Astrocyte of the cerebellum (primary cell): ENCODE measurements at regions not wholly inside any gene's neighbourhood (a gene's known extent, or its start where the extent isn't known, plus 50 kb on each side); places are given as distances from the start of the nearest gene placed in this dataset.
A peak's percentile ranks its signal among the peaks of the same experiment; 100 is the strongest.

Experiments
- DNase-seq: peaks from one replicate; pipeline ENCODE4 v3.0.0-alpha.2; 2011; ENCODE audit warnings: low read depth
- H3K4me3 ChIP-seq: 2 replicates; pipeline ENCODE4 v1.5.1; 2011; ENCODE audit warnings: mild to moderate bottlenecking, low read depth, low read length, moderate library complexity
- in situ Hi-C: cut with HindIII; loops from 2 replicates; pipeline ENCODE4 v1.10.0; 2017; ENCODE audit warnings: low sequenced_read_pairs
- TF ChIP-seq, protein P1 (sequence below): IDR thresholded peaks from 2 replicates; pipeline ENCODE4 v1.5.1; 2012; ENCODE audit warnings: low read length, low read depth, moderate library complexity, mild to moderate bottlenecking; ENCODE audit errors: missing control alignments

DNA sequence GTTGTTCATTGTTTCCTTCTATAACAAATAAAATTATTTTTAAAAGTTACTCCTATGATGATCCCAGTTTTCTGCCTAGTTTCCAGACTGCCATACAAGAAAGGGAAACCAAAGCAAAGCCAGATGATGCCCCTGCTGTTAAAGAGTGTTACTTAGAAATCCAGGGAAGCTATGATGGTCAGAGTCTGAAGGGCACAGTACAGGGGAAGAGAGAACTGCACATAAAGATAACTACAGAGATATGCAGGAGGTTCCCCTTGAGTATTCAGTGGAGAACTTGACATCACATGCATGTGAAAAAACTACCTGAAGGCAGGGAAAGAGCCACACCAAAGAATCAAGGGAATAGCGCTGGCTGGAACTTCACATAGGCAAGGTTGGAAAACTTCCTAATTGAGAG lies 494.2 kb upstream of the FSTL5 start:
- TF ChIP-seq, protein P1, sequence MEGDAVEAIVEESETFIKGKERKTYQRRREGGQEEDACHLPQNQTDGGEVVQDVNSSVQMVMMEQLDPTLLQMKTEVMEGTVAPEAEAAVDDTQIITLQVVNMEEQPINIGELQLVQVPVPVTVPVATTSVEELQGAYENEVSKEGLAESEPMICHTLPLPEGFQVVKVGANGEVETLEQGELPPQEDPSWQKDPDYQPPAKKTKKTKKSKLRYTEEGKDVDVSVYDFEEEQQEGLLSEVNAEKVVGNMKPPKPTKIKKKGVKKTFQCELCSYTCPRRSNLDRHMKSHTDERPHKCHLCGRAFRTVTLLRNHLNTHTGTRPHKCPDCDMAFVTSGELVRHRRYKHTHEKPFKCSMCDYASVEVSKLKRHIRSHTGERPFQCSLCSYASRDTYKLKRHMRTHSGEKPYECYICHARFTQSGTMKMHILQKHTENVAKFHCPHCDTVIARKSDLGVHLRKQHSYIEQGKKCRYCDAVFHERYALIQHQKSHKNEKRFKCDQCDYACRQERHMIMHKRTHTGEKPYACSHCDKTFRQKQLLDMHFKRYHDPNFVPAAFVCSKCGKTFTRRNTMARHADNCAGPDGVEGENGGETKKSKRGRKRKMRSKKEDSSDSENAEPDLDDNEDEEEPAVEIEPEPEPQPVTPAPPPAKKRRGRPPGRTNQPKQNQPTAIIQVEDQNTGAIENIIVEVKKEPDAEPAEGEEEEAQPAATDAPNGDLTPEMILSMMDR = no peak
- H3K4me3 ChIP-seq = no peak overlapping the region
- DNase-seq = no peak
- in situ Hi-C loops = no loop called here

DNA sequence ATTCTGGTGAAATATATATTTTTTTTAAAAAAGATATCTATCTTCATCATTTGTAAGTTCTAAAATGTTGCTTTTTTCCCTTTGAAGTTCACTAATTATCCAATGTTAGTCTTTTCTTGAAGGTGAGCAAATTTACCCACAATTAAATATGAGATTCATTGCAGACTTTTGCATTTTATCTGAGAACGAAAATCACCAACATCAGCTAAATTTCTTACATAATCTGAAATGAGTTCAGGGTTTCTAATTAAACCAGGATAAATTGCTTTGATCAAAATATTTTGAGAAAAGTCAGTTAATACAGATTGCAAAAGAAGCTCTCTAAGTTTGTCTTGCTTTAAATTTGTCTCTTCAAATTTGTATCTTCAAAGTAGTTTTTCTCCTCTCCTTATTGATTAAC lies 486.4 kb upstream of the FSTL5 start:
- TF ChIP-seq, protein P1 = no peak
- no peak for DNase-seq
- no peak overlapping the region for H3K4me3 ChIP-seq
- in situ Hi-C loops = no loop called here

DNA sequence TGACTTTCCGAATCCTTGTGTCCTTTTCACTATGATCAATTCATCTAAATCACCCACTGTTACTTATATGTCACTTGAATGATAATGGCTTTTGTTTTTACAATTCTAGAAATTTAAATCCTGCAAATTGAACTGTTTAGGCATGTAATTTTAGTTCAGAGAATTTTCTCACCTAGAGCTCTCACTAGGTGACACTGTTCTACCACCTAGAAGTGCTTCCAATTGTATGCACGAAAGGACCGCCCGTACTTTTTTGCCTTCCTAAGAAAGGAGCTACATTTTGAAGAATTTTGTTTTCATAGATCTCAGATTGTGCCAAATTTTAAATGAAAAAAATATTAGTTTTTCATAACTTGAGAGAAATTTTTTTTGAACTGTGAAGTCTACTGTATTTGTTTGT lies 481.6 kb upstream of the FSTL5 start:
- H3K4me3 ChIP-seq = no peak overlapping the region
- TF ChIP-seq, protein P1 = peak; percentile 45
- peak; percentile 22 for DNase-seq
- in situ Hi-C loops = no loop called here

DNA sequence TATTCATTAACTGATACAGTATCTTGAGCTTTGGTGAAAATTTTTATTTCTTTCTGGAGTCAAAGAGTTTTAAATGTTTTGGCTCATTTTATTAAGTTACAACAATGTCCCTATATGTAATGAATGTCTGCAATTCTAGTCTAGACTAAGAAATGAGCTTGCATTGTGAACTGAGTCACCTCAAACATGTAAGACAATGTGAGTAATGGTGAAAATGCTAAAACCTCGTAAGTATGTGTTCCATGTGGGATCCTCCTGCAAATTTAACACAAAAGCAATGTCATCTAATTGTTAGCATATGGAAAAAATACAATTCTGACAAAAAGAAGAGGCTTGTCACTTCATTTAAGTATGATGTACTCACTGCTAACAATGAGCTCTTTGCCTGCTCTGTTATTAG lies 480.5 kb upstream of the FSTL5 start:
- in situ Hi-C loops = no loop called here
- TF ChIP-seq, protein P1 = no peak
- DNase-seq = no peak
- no peak overlapping the region for H3K4me3 ChIP-seq

DNA sequence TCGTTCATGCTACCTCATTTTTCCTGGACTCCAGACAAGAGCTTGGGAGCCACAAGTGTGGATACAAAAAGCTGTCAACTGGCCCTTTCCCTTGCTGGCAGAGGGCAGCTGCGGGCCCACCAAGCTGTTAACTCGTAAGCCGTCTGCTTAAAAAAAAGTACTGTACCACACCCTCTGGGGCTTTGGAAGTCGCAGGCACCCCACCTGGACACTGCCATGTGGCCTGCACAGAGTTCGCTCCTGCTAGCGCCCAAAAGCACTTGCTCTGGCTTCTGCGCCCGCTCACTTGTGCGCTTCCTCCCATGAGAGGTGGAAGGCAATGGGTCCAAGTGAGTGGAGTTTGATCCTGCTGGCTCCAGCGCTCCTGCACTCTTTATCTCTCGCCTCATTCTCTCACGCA lies 476.4 kb upstream of the FSTL5 start:
- no peak overlapping the region for H3K4me3 ChIP-seq
- TF ChIP-seq, protein P1 = no peak
- DNase-seq = no peak
- in situ Hi-C loops = no loop called here

DNA sequence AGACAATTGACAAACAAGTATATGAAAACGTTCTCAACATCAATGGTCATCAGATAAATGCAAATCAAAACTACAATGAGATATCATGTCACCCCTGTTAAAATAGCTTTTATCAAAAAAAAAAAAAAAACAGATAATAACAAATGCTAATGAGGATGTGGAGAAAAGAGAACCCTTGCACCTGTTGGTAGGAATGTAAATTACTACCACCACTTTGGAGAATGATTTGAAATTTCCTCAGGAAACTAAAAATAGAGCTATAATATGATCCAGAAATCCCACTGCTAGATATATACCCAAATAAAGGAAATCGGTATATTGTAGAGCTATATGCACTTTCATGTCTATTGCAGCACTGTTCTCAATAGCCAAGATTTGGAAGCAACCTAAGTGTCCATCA lies 470.6 kb upstream of the FSTL5 start:
- no peak overlapping the region for H3K4me3 ChIP-seq
- in situ Hi-C loops = no loop called here
- TF ChIP-seq, protein P1 = no peak
- DNase-seq = no peak

DNA sequence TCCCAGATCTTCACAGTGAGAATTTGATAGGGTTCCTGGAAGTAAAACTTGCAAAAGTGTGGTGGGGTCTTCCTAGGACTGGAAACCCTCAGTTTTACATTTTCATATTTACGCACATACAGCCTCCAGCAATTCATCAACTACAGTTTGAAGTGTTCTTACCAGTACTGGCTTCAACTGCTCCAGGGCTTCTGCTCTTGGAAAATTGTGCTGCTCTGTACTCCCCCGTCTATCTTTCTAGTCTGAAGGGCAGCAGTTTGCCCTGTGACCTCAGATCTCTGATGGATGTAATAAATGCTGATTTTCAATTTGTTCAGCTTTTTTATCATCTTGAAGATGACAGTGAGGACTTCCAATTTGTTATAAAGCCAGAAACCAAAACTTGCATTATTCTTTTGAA lies 458.9 kb upstream of the FSTL5 start:
- no peak for DNase-seq
- H3K4me3 ChIP-seq = no peak overlapping the region
- TF ChIP-seq, protein P1 = no peak
- in situ Hi-C loops = no loop called here
